SK-N-MC (cell line): ENCODE measurements at regions not wholly inside any gene's neighbourhood (a gene's known extent, or its start where the extent isn't known, plus 50 kb on each side); places are given as distances from the start of the nearest gene placed in this dataset.

Experiments
- EZH2 ChIP-seq: fragments of 200-600 bp; sonication (generic); IDR thresholded peaks from one replicate; pipeline ENCODE4 v1.6.1; 2017; ENCODE audit warnings: antibody characterized with exemption
- FOXP2 ChIP-seq: optimal IDR thresholded peaks from 2 replicates; pipeline ENCODE3; 2011; ENCODE audit warnings: mild to moderate bottlenecking, moderate library complexity; ENCODE audit not compliant: insufficient read depth; ENCODE audit errors: extremely low read length, control extremely low read depth
- POLR2AphosphoS5 ChIP-seq: IDR thresholded peaks from 2 replicates; pipeline ENCODE4 v1.6.1; 2012; ENCODE audit warnings: mild to moderate bottlenecking, low read depth, low read length, borderline replicate concordance

- TF ChIP-seq POLR2AphosphoS5, result no peak
- no peak for TF ChIP-seq EZH2
- TF ChIP-seq FOXP2, result no peak
These were observed 248.5 kb downstream of the UQCRFS1 start for GRCh38 chr19:28964500-28964899.
